ENCODE measurements at regions not wholly inside any gene's neighbourhood (a gene's known extent, or its start where the extent isn't known, plus 50 kb on each side); places are given as distances from the start of the nearest gene placed in this dataset.

DNA sequence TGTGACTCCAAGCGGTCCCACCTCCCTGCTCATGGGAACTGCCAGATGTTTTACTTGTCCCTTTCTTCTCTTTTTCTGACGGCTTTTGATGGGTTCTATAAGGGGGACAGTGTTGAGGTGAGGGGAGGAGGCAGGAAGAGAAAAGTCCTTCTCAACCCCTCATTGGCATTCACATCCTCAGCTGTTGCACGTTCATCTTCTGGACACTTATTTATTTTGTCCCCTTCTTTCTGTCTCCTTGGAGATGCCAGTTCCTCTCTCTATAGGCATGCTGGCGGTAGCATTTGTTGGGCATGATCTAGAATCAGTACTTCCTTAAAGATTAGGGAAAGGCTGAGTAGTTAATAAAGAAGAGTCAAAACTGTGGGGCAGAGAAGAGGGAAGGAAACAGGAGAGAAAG, 99.0 kb upstream of the KLHL14 start:
- no peaks in the 10 kb centered on the region for H3K4me1 ChIP-seq (ENCODE audit: control insufficient read depth, insufficient read depth, low read length)
- H3K27ac ChIP-seq (ENCODE audit: control insufficient read depth, insufficient read depth), result no peak overlapping the region
- ChIA-PET RAD21 (ENCODE audit: unreplicated experiment) (no interaction called here), SMC1A (ENCODE audit: uncharacterized antibody, unreplicated experiment) (interaction anchor here (0.9 kb wide), 1 partner anchor 30 kb away, joined by 3 read pairs; no protein-coding TSS in a partner anchor), POLR2A (no interaction called here), CTCF (no interaction called here)
- no peaks in the 10 kb centered on the region; a peak in 1 of 4 replicates for H3K27me3 ChIP-seq (replicated peaks in 1 of 2; ENCODE audit: control insufficient read depth in 2 of 2, insufficient read depth in 2 of 2, low read length in 1 of 2)
- TF ChIP-seq EGR1 (IDR thresholded peaks at IDR 0.05; ENCODE audit: borderline replicate concordance in 1 of 2, low read depth in 2 of 2, low read length in 2 of 2) (no peak), IKZF2 (IDR thresholded peaks at IDR 0.05) (no peak), EED (IDR thresholded peaks at IDR 0.05; ENCODE audit: low read depth) (no peak), CUX1 (IDR thresholded peaks at IDR 0.05; ENCODE audit: insufficient replicate concordance, low read depth, low read length) (no peak), ZZZ3 (IDR thresholded peaks at IDR 0.05; ENCODE audit: control insufficient read depth, insufficient read length, low read depth) (no peak), RAD21 (IDR thresholded peaks at IDR 0.05; ENCODE audit: insufficient read depth, low read depth, low read length) (no peak)
- TF ChIP-seq, protein P1, sequence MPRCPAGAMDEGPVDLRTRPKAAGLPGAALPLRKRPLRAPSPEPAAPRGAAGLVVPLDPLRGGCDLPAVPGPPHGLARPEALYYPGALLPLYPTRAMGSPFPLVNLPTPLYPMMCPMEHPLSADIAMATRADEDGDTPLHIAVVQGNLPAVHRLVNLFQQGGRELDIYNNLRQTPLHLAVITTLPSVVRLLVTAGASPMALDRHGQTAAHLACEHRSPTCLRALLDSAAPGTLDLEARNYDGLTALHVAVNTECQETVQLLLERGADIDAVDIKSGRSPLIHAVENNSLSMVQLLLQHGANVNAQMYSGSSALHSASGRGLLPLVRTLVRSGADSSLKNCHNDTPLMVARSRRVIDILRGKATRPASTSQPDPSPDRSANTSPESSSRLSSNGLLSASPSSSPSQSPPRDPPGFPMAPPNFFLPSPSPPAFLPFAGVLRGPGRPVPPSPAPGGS (IDR thresholded peaks at IDR 0.05; ENCODE audit: borderline replicate concordance, insufficient read depth, low read depth, low read length, poor library complexity, severe bottlenecking), result no peak
- no peak for ATAC-seq
- H3K36me3 ChIP-seq (ENCODE audit: control insufficient read depth in 2 of 2, insufficient read depth in 2 of 2, low read length in 1 of 2), result no peaks in the 10 kb centered on the region
- 35% methylated on average over 4 of the region's 4 CpGs for WGBS (ENCODE audit: insufficient coverage, insufficient replicate concordance, low lambda C conversion rate, missing lambda C conversion rate)
- FAIRE-seq, result no peak
- H3K79me2 ChIP-seq (ENCODE audit: control insufficient read depth, insufficient read depth, low read length), result no peaks in the 10 kb centered on the region
- no peaks in the 10 kb centered on the region for H4K20me1 ChIP-seq (ENCODE audit: control insufficient read depth, insufficient read depth)
- no peak overlapping the region for H2AFZ ChIP-seq (ENCODE audit: control insufficient read depth, low read depth, low read length)
- no TSS peak for BruUV-seq (replicated peaks)
- H3K4me2 ChIP-seq (ENCODE audit: control insufficient read depth, insufficient read depth), result no peak overlapping the region
- intact Hi-C loops (cut with micrococcal nuclease; ENCODE audit: unreplicated experiment), result no loop called here
- H3K4me3 ChIP-seq, result no peak overlapping the region
- H3K9ac ChIP-seq (ENCODE audit: control insufficient read depth, insufficient read depth, low read length), result no peak overlapping the region
- no peak for DNase-seq (ENCODE audit: low read depth, low spot score)
- in situ Hi-C loops (cut with MboI), result no loop called here
- H3K9me3 ChIP-seq (replicated peaks; ENCODE audit: control insufficient read depth, insufficient read depth, low read length), result no peaks in the 10 kb centered on the region

Data from GM12878 (cell line).